Activated naive CD4-positive, alpha-beta T cell treated with anti-CD3 and anti-CD28 coated beads for 36 hours (primary cell): ENCODE measurements at regions not wholly inside any gene's neighbourhood (a gene's known extent, or its start where the extent isn't known, plus 50 kb on each side); places are given as distances from the start of the nearest gene placed in this dataset.

Experiments used
- CTCF ChIA-PET: fragments of 350-600 bp; sonication (Branson Sonifier 250); formaldehyde crosslinking; loops from one replicate; lab custom pipeline; 2021; ENCODE audit warnings: antibody characterized with exemption; lab: Charles Lee
- DNase-seq: peaks from one replicate; pipeline ENCODE4 v3.0.0-alpha.2; 2020
- H3K27ac Mint-ChIP-seq: one replicate; pipeline ENCODE4 v1.8.0; 2021; ENCODE audit warnings: mild to moderate bottlenecking, mixed read lengths
- H3K27me3 Mint-ChIP-seq: one replicate; pipeline ENCODE4 v1.8.0; 2021; ENCODE audit warnings: low read depth, mixed read lengths
- H3K36me3 Mint-ChIP-seq: one replicate; pipeline ENCODE4 v1.8.0; 2021; ENCODE audit warnings: low read depth, mixed read lengths
- H3K4me1 Mint-ChIP-seq: one replicate; pipeline ENCODE4 v1.8.0; 2021; ENCODE audit warnings: low read depth, mixed read lengths
- H3K4me3 Mint-ChIP-seq: one replicate; pipeline ENCODE4 v1.8.0; 2021; ENCODE audit warnings: mild to moderate bottlenecking, moderate library complexity, mixed read lengths
- H3K9me3 Mint-ChIP-seq: one replicate; pipeline ENCODE4 v1.8.0; 2021; ENCODE audit warnings: mixed read lengths
- intact Hi-C: fragments of 100-400 bp; cut with micrococcal nuclease; formaldehyde crosslinking; loops from one replicate; pipeline ENCODE4 v1.15.1; 2023

DNA sequence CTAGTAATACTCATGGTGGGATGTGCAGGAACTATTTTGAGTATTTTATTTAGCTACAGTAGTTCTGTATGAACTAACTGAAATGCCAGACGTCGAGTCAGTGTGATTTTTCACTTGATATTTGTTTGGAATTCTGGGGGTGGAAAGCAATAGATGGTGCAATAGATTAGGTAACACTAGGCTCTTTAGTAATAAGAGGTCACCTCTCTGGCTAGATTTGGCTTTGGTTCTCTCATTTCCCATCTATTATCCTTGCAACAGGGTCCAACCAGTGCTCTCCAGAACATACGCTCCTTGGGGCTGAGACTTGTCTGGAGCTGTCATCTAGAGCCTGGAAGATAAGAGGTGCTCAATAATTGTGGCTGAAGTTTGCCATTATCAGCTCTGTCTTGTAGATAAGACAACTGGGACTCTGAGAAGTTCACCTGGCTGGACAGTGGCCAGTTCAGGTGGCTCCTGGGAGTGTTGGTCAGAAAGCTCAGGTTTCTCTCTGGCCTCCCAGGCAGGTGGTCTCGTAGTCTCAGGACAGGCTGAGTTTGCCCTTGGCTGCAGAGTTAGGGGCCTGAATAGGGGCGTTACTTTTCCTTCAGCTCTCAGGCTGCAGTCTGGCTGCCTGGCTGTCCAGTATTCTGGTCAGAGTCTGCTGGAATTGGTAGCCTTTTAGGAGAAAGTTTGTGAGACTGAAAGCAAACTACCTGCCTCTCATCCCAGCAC is 277.5 kb upstream of the RGMA start:
- Mint-ChIP-seq H3K4me3 (no peak overlapping the region), H3K4me1 (no peaks in the 10 kb centered on the region), H3K36me3 (no peaks in the 10 kb centered on the region), H3K9me3 (no peaks in the 10 kb centered on the region), H3K27ac (no peak overlapping the region), H3K27me3 (peaks cover 9% of the 10 kb centered on the region)
- intact Hi-C loops, result no loop called here
- CTCF ChIA-PET, result interaction anchor here (0.8 kb wide), 1 partner anchor 23 kb away, joined by 3 read pairs; no protein-coding TSS in a partner anchor
- no peak for DNase-seq

DNA sequence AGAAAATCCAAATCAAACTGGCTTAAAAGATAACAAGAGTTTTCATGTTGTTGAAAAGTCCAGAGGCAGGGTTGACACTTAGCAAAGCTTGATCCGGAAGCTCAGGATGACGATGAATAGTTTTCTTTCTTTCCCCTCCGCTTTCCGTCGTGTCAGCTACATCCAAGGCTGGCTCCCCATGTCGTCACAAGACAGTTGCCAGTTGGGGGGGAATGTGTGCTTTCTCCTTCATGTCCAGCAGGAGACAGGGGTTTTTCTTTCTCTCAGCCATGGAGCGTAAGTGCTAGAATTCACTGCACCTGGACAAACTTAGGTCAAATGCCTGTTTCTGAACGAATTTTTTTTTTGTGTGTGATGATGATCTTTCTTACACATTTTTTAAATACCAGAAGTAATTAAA is 273.8 kb upstream of the RGMA start:
- DNase-seq, result no peak
- intact Hi-C loops, result no loop called here
- peaks cover 6% of the 10 kb centered on the region for H3K27me3 Mint-ChIP-seq
- CTCF ChIA-PET, result interaction anchor here (1.6 kb wide), 1 partner anchor 276 kb away, joined by 3 read pairs; no protein-coding TSS in a partner anchor
- H3K9me3 Mint-ChIP-seq, result no peaks in the 10 kb centered on the region
- no peaks in the 10 kb centered on the region for H3K36me3 Mint-ChIP-seq
- H3K27ac Mint-ChIP-seq, result no peak overlapping the region
- no peaks in the 10 kb centered on the region for H3K4me1 Mint-ChIP-seq
- no peak overlapping the region for H3K4me3 Mint-ChIP-seq

- H3K4me1 Mint-ChIP-seq, result no peaks in the 10 kb centered on the region
- no peak overlapping the region for H3K4me3 Mint-ChIP-seq
- CTCF ChIA-PET, result interaction anchor here (1.6 kb wide), 1 partner anchor 275 kb away, joined by 3 read pairs; no protein-coding TSS in a partner anchor
- no peaks in the 10 kb centered on the region for H3K36me3 Mint-ChIP-seq
- no peak overlapping the region for H3K27ac Mint-ChIP-seq
- no peaks in the 10 kb centered on the region for H3K9me3 Mint-ChIP-seq
- peaks cover 6% of the 10 kb centered on the region for H3K27me3 Mint-ChIP-seq
- intact Hi-C loops, result no loop called here
- no peak for DNase-seq
Observed at GRCh38 chr15:93362203-93362602, 273.2 kb upstream of the RGMA start.

DNA sequence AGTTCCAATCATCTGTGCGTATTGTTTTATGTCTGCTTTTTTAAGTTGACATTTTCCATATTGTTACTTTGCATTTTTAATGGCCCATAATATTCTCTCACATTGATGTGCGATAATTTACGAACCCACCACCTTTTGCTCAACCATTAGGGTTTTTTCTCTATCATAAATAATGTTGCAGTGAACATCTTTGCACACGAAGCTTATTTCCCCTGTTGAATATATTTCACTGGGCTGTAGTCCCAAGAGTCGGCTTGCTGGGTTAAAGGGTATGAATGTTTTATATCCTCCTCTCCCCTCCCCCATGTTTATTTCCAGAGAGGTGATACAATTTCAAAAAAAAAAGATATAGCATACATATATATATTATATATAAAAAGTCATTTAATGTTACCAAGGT is 272.7 kb upstream of the RGMA start:
- no peaks in the 10 kb centered on the region for H3K9me3 Mint-ChIP-seq
- H3K36me3 Mint-ChIP-seq, result no peaks in the 10 kb centered on the region
- CTCF ChIA-PET, result interaction anchor here (1.6 kb wide), 1 partner anchor 274 kb away, joined by 3 read pairs; no protein-coding TSS in a partner anchor
- H3K27ac Mint-ChIP-seq, result no peak overlapping the region
- no peak overlapping the region for H3K4me3 Mint-ChIP-seq
- H3K27me3 Mint-ChIP-seq, result peaks cover 6% of the 10 kb centered on the region
- no peaks in the 10 kb centered on the region for H3K4me1 Mint-ChIP-seq
- intact Hi-C loops, result no loop called here
- DNase-seq, result no peak

GRCh38 chr15:93360976-93361375 is 272.0 kb upstream of the RGMA start:
- H3K4me1 Mint-ChIP-seq, result no peaks in the 10 kb centered on the region
- no peak overlapping the region for H3K4me3 Mint-ChIP-seq
- CTCF ChIA-PET, result interaction anchor here (0.5 kb wide), 1 partner anchor 791 kb away, joined by 4 read pairs; no protein-coding TSS in a partner anchor
- H3K27ac Mint-ChIP-seq, result no peak overlapping the region
- peaks cover 6% of the 10 kb centered on the region for H3K27me3 Mint-ChIP-seq
- H3K36me3 Mint-ChIP-seq, result no peaks in the 10 kb centered on the region
- intact Hi-C loops, result no loop called here
- DNase-seq, result no peak
- no peaks in the 10 kb centered on the region for H3K9me3 Mint-ChIP-seq

DNA sequence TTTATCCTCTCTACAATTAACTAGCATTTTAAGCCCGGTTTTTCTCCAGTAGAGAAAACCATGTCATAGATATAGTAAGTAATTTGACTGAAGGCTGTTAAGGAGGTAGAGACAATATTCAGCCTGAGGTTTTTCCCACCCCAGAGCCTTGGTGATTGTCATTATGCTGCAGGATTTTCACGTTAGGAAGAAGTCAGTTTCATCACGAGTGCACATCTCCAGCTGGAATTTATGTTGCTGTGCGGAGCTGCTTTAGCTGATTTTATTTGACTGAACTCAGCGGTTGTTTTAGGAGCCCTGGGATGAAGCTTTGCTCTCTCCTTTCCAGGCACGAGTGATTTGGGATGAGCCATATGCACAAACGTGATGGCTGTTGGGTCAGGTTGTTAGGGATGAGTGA is 271.3 kb upstream of the RGMA start:
- H3K4me1 Mint-ChIP-seq, result no peaks in the 10 kb centered on the region
- DNase-seq, result no peak
- H3K27me3 Mint-ChIP-seq, result peaks cover 3% of the 10 kb centered on the region
- CTCF ChIA-PET, result no interaction called here
- no peaks in the 10 kb centered on the region for H3K9me3 Mint-ChIP-seq
- no peaks in the 10 kb centered on the region for H3K36me3 Mint-ChIP-seq
- H3K27ac Mint-ChIP-seq, result no peak overlapping the region
- intact Hi-C loops, result no loop called here
- H3K4me3 Mint-ChIP-seq, result no peak overlapping the region

GRCh38 chr15:93359425-93360131 is 270.6 kb upstream of the RGMA start:
- H3K4me3 Mint-ChIP-seq, result no peak overlapping the region
- intact Hi-C loops, result no loop called here
- DNase-seq, result no peak
- CTCF ChIA-PET, result no interaction called here
- H3K9me3 Mint-ChIP-seq, result no peaks in the 10 kb centered on the region
- H3K4me1 Mint-ChIP-seq, result no peaks in the 10 kb centered on the region
- no peaks in the 10 kb centered on the region for H3K27me3 Mint-ChIP-seq
- H3K36me3 Mint-ChIP-seq, result no peaks in the 10 kb centered on the region
- no peak overlapping the region for H3K27ac Mint-ChIP-seq

- H3K4me3 Mint-ChIP-seq, result no peak overlapping the region
- no peaks in the 10 kb centered on the region for H3K27me3 Mint-ChIP-seq
- no peak for DNase-seq
- no peaks in the 10 kb centered on the region for H3K4me1 Mint-ChIP-seq
- intact Hi-C loops, result no loop called here
- H3K9me3 Mint-ChIP-seq, result no peaks in the 10 kb centered on the region
- CTCF ChIA-PET, result no interaction called here
- H3K27ac Mint-ChIP-seq, result no peak overlapping the region
- H3K36me3 Mint-ChIP-seq, result no peaks in the 10 kb centered on the region
Observed at GRCh38 chr15:93359060-93359408, 270.0 kb upstream of the RGMA start.

DNA sequence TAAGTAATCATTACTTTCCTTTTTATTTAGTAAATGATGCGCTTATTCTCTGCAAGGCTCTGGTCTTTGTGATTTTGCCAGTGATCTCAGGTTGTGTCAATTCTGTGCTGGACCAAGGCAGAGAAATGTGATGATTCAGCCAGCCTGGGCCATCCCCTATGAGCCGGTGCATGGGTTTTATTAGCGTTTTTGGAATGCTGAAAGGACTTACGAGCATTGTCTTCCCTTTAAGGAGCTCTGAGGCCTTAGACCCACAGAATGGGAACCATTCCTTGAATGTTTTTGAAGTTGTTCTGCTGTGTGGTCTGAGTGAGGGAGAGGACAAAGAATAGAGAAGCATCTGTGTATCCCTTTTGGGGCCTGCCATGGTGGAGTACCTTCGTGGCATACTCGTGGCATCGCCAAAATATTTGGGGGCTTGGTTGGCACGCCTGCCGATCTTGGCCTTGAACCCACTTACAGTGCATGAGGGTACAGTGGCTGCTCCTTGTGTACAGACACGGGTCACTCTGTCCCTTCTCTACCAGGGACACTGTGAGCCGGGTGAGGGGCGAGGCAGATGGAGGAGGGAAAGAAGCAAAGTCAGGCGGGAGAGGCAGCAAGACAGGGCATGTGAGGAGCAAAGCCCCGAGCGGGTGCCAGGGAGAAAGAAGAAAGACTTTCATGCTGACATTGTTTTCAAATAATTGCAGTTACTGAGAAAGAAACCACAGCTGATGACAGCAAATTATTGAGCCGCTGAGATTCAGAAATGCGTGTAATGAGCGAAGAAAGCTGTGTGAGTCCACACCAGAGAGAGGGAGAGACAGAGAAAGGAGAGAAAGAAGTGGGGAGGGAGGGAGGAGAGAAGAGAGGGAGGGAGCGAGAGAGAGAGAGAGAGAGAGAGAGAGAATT is 269.4 kb upstream of the RGMA start:
- Mint-ChIP-seq H3K4me3 (no peak overlapping the region), H3K27ac (no peak overlapping the region), H3K36me3 (no peaks in the 10 kb centered on the region), H3K9me3 (no peaks in the 10 kb centered on the region), H3K4me1 (no peaks in the 10 kb centered on the region), H3K27me3 (no peaks in the 10 kb centered on the region)
- CTCF ChIA-PET, result no interaction called here
- intact Hi-C loops, result no loop called here
- DNase-seq, result no peak

GRCh38 chr15:93348711-93349545 is 259.9 kb upstream of the RGMA start:
- CTCF ChIA-PET, result interaction anchor here (0.8 kb wide), 1 partner anchor 261 kb away, joined by 3 read pairs; no protein-coding TSS in a partner anchor
- H3K9me3 Mint-ChIP-seq, result no peaks in the 10 kb centered on the region
- no peaks in the 10 kb centered on the region for H3K4me1 Mint-ChIP-seq
- no peak overlapping the region for H3K27ac Mint-ChIP-seq
- H3K27me3 Mint-ChIP-seq, result no peaks in the 10 kb centered on the region
- no peak overlapping the region for H3K4me3 Mint-ChIP-seq
- no peaks in the 10 kb centered on the region for H3K36me3 Mint-ChIP-seq
- intact Hi-C loops, result no loop called here
- DNase-seq, result no peak

GRCh38 chr15:93347986-93348385 is 259.0 kb upstream of the RGMA start:
- Mint-ChIP-seq H3K27me3 (no peaks in the 10 kb centered on the region), H3K27ac (no peak overlapping the region), H3K36me3 (no peaks in the 10 kb centered on the region), H3K9me3 (no peaks in the 10 kb centered on the region), H3K4me3 (no peak overlapping the region), H3K4me1 (no peaks in the 10 kb centered on the region)
- CTCF ChIA-PET, result no interaction called here
- DNase-seq, result no peak
- intact Hi-C loops, result no loop called here

DNA sequence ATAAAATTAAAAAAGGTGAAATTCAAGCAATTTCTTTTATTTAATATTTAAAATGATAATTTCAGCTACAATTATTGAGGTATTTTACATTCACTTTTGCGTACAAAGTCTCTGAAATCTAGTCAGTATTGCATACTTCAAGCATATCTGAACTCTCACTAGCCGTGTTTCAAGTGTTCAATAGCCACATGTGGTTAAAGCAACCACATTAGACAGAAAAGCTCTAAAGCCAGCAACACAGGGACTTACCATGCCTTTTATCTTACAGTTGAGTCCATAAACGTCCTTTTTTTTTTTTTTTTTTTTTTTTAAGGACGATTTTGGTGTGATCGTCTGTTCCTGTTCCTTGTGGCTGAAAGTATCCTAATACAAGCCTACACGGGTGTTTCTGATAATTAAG is 257.0 kb upstream of the RGMA start:
- Mint-ChIP-seq H3K4me1 (no peaks in the 10 kb centered on the region), H3K4me3 (no peak overlapping the region), H3K27ac (no peak overlapping the region), H3K9me3 (no peaks in the 10 kb centered on the region), H3K36me3 (no peaks in the 10 kb centered on the region), H3K27me3 (peaks cover 3% of the 10 kb centered on the region)
- DNase-seq, result no peak
- intact Hi-C loops, result no loop called here
- CTCF ChIA-PET, result no interaction called here
